CD4-positive, alpha-beta memory T cell (primary cell): ENCODE measurements at regions not wholly inside any gene's neighbourhood (a gene's known extent, or its start where the extent isn't known, plus 50 kb on each side); places are given as distances from the start of the nearest gene placed in this dataset.

Experiments
- CTCF ChIA-PET: fragments of 350-600 bp; sonication (Branson Sonifier 250); formaldehyde crosslinking; loops from one replicate; lab custom pipeline; 2021; ENCODE audit warnings: inconsistent platforms; ENCODE audit not compliant: partially characterized antibody; lab: Charles Lee
- POLR2A ChIA-PET: fragments of 350-600 bp; sonication (Branson Sonifier 250); formaldehyde crosslinking; loops from one replicate; lab custom pipeline; 2021; ENCODE audit not compliant: partially characterized antibody; lab: Charles Lee
- DNase-seq, 5 donors: peaks; one replicate each; pipeline versions ENCODE4 v3.0.0 to v3.0.0-alpha.2; 2020 to 2022; ENCODE audit warnings: mixed read lengths in 1 of 5
- H3K27ac ChIP-seq: one replicate; pipeline ENCODE4 v1.7.0; 2013; ENCODE audit warnings: low read depth, low read length
- H3K27me3 ChIP-seq: 2 replicates; pipeline ENCODE4 v1.7.0; 2013; ENCODE audit warnings: mild to moderate bottlenecking, low read length, moderate library complexity; ENCODE audit not compliant: insufficient read depth
- H3K36me3 ChIP-seq: 2 replicates; pipeline ENCODE4 v1.7.0; 2013; ENCODE audit warnings: mild to moderate bottlenecking, low read length, moderate library complexity; ENCODE audit not compliant: insufficient read depth
- H3K4me1 ChIP-seq: 2 replicates; pipeline ENCODE4 v1.7.0; 2013; ENCODE audit warnings: mild to moderate bottlenecking, low read length, moderate library complexity; ENCODE audit not compliant: insufficient read depth
- H3K4me3 ChIP-seq, 2 donors: one replicate each; pipeline ENCODE4 v1.7.0; 2013; ENCODE audit warnings: low read length in 2 of 2, mild to moderate bottlenecking in 1 of 2
- H3K9me3 ChIP-seq, 2 donors: one replicate each; pipeline ENCODE4 v1.7.0; 2013; ENCODE audit warnings: low read length in 2 of 2, control low read depth in 1 of 2; ENCODE audit not compliant: control insufficient read depth in 1 of 2
- H3K27ac Mint-ChIP-seq, 7 donors: one replicate each; pipeline ENCODE4 v1.8.0; 2020 to 2021; ENCODE audit warnings: mixed read lengths in 7 of 7, mild to moderate bottlenecking in 6 of 7, inconsistent platforms in 3 of 7, moderate library complexity in 3 of 7
- H3K27me3 Mint-ChIP-seq, 2 donors: one replicate each; pipeline ENCODE4 v1.8.0; 2020 to 2021; ENCODE audit warnings: mixed read lengths in 2 of 2
- H3K36me3 Mint-ChIP-seq, 2 donors: one replicate each; pipeline ENCODE4 v1.8.0; 2020 to 2021; ENCODE audit warnings: mixed read lengths in 2 of 2, inconsistent platforms in 1 of 2, mild to moderate bottlenecking in 1 of 2
- H3K4me1 Mint-ChIP-seq, 4 donors: one replicate each; pipeline ENCODE4 v1.8.0; 2020 to 2021; ENCODE audit warnings: mixed read lengths in 4 of 4, mild to moderate bottlenecking in 1 of 4
- H3K4me3 Mint-ChIP-seq, 8 donors: one replicate each; pipeline ENCODE4 v1.8.0; 2020 to 2021; ENCODE audit warnings: mixed read lengths in 8 of 8, mild to moderate bottlenecking in 7 of 8, moderate library complexity in 6 of 8, inconsistent platforms in 3 of 8
- H3K9me3 Mint-ChIP-seq, 8 donors: one replicate each; pipeline ENCODE4 v1.8.0; 2020 to 2021; ENCODE audit warnings: mixed read lengths in 8 of 8, mild to moderate bottlenecking in 5 of 8, inconsistent platforms in 3 of 8, moderate library complexity in 1 of 8
- intact Hi-C: fragments of 100-400 bp; cut with micrococcal nuclease; formaldehyde crosslinking; loops from one replicate; pipeline ENCODE4 v1.15.1; 2023

DNA sequence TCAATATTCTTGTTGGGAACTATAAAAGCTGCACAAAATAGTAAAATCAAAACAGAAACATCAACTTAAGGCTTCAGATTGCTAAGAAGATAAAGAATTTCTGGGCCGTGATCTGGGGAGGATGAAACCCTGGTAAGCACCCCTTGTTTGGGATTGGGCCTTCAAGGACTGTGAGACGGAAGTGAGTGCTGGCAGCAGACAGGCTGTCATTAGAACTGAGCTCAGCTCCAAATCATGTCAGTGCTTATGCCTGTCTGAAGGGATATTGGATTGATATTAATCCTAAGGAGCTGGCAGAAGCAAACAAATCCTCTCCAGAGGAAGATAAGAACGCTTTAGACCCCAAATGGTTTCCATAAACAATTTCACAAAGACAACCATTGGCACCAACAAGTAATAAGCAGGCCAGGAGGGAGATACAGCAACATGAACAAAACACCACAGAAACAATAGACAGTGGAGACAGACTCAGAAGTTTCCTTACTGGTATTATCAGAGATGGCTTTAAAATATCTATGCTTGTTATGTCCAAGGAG lies 72.6 kb upstream of the CTXND1 start:
- Mint-ChIP-seq H3K9me3 (peaks cover 0 to 13% (median 4%) of the 10 kb centered on the region in 8 donors), H3K36me3 (no peaks in the 10 kb centered on the region), H3K4me1 (no peaks in the 10 kb centered on the region), H3K27ac (no peak overlapping the region), H3K27me3 (peaks cover 8 to 9% of the 10 kb centered on the region in 2 donors), H3K4me3 (no peak overlapping the region)
- Histone ChIP-seq H3K27ac (no peak overlapping the region), H3K4me3 (no peak overlapping the region), H3K36me3 (no peaks in the 10 kb centered on the region), H3K9me3 (no peaks in the 10 kb centered on the region), H3K4me1 (no peaks in the 10 kb centered on the region), H3K27me3 (no peaks in the 10 kb centered on the region)
- DNase-seq: no peak
- CTCF ChIA-PET: no interaction called here
- intact Hi-C loops: no loop called here
- POLR2A ChIA-PET: no interaction called here

DNA sequence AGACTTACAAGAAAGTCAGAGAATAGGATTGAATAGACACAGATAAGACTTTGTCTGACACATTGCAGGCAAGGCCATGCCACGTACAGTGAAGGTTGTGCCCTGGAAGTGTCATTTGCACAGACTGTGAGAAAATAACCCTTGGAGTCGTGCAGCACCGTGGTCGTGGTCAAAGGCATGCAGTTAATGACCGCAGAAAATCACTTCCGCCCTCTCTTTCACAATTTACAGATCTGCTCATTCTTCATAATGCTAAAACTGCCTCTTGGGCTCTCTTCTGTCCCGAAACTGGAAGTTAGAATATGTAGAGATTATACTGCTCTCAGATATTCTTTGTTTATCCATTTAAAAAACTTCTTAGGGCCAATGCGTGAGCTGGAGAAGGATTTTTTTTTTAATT lies 73.2 kb upstream of the CTXND1 start:
- intact Hi-C loops: no loop called here
- Histone ChIP-seq H3K27ac (no peak overlapping the region), H3K9me3 (no peaks in the 10 kb centered on the region), H3K36me3 (no peaks in the 10 kb centered on the region), H3K4me1 (no peaks in the 10 kb centered on the region), H3K27me3 (no peaks in the 10 kb centered on the region), H3K4me3 (no peak overlapping the region)
- no peaks in the 10 kb centered on the region for H3K36me3 Mint-ChIP-seq
- no peak overlapping the region for H3K27ac Mint-ChIP-seq
- no peak overlapping the region for H3K4me3 Mint-ChIP-seq
- H3K4me1 Mint-ChIP-seq: no peaks in the 10 kb centered on the region
- peaks cover 0 to 13% (median 4%) of the 10 kb centered on the region in 8 donors for H3K9me3 Mint-ChIP-seq
- ChIA-PET POLR2A (no interaction called here), CTCF (interaction anchor here (1.1 kb wide), 1 partner anchor 13 kb away, joined by 3 read pairs; no protein-coding TSS in a partner anchor)
- DNase-seq: no peak
- H3K27me3 Mint-ChIP-seq: peaks cover 3 to 9% of the 10 kb centered on the region in 2 donors

DNA sequence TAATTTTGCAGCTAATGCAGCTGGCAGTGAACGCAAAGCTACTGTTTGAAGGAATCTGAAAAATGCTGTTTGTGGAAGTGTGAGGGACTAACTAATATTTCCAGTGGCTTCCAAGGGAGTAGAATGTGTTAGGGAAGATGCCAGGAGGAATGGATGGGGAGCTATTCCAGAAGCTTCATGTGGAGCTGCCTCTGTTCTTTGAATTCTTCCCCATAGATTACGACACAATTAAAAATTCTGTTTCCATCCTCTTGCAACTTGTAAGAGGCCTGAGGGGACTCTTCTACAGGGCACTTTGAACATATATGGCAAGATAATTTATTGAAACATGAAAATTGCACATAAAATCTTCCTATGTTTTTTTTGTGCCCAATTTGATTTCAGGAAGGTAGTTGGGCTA lies 74.3 kb upstream of the CTXND1 start:
- H3K4me3 Mint-ChIP-seq: no peak overlapping the region
- Histone ChIP-seq H3K27ac (no peak overlapping the region), H3K9me3 (no peaks in the 10 kb centered on the region), H3K4me1 (no peaks in the 10 kb centered on the region), H3K4me3 (no peak overlapping the region), H3K27me3 (no peaks in the 10 kb centered on the region), H3K36me3 (no peaks in the 10 kb centered on the region)
- no peaks in the 10 kb centered on the region for H3K4me1 Mint-ChIP-seq
- DNase-seq: no peak
- no peaks in the 10 kb centered on the region for H3K36me3 Mint-ChIP-seq
- peaks cover 0 to 9% (median 4%) of the 10 kb centered on the region in 8 donors for H3K9me3 Mint-ChIP-seq
- intact Hi-C loops: no loop called here
- peaks cover 3 to 4% of the 10 kb centered on the region in 2 donors for H3K27me3 Mint-ChIP-seq
- no peak overlapping the region for H3K27ac Mint-ChIP-seq
- ChIA-PET CTCF (interaction anchor here (1.1 kb wide), 1 partner anchor 12 kb away, joined by 3 read pairs; no protein-coding TSS in a partner anchor), POLR2A (no interaction called here)

DNA sequence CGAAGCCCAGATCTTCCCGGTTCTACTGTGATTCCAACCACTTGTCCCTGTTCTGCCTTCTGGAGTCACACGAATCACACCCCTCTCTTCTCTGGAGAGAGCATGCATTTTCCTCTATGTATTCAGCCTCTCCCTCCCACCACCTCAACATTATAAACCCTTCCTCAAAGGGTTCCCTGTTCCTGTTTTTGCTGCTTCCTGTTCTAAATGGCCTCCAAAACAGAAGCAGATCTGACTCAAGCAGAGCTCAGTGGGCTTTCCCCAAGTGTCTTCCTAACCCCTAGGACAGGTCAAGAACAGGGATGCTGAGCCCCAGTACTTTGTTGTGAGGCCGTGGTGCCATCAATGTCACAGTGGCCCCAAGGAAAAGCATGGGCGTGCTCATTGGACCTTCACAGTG lies 75.7 kb upstream of the ARNT2 start:
- H3K27ac ChIP-seq: no peak overlapping the region
- Mint-ChIP-seq H3K27ac (no peak overlapping the region), H3K36me3 (no peaks in the 10 kb centered on the region), H3K4me3 (no peak overlapping the region), H3K4me1 (no peaks in the 10 kb centered on the region), H3K9me3 (peaks cover 0 to 9% (median 4%) of the 10 kb centered on the region in 8 donors), H3K27me3 (peaks cover 3% of the 10 kb centered on the region in 2 donors)
- intact Hi-C loops: no loop called here
- no peaks in the 10 kb centered on the region for H3K36me3 ChIP-seq
- H3K4me3 ChIP-seq: no peak overlapping the region
- H3K27me3 ChIP-seq: no peaks in the 10 kb centered on the region
- ChIA-PET POLR2A (no interaction called here), CTCF (no interaction called here)
- no peaks in the 10 kb centered on the region for H3K4me1 ChIP-seq
- H3K9me3 ChIP-seq: no peaks in the 10 kb centered on the region
- no peak for DNase-seq

DNA sequence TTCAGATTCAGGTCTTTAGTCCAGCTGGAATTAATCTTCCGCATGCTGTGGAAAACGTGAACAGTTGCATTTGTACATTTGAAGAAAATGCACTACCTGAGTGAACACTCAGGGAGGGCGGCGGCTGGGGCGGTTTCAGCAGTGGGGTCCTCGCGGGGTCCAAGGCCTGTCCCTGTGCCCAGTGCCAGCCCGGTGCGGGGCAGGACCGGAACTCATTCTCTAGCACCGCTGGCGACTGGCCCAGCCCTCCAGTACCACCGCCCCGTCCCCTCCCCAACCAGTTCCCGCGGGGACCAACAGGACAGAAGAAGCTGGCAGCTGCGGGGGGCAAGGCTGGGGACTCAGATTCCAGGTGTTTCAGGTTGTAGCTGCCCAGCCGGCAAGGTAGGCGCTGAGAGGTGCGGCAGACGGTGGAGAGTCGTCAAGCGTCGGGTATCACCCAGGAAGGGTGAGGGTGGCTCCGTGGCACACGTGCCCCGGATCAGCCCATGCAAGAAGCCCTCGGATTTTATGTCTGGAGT lies 72.2 kb upstream of the ARNT2 start:
- no peak overlapping the region for H3K27ac ChIP-seq
- Mint-ChIP-seq H3K27me3 (peaks cover 3 to 8% of the 10 kb centered on the region in 2 donors), H3K4me1 (peaks cover 0 to 1% (median 0%) of the 10 kb centered on the region in 4 donors), H3K27ac (no peak overlapping the region), H3K36me3 (no peaks in the 10 kb centered on the region), H3K4me3 (no peak overlapping the region), H3K9me3 (peaks cover 0 to 8% (median under 1%) of the 10 kb centered on the region in 8 donors)
- POLR2A ChIA-PET: no interaction called here
- no peaks in the 10 kb centered on the region for H3K4me1 ChIP-seq
- H3K36me3 ChIP-seq: no peaks in the 10 kb centered on the region
- no peaks in the 10 kb centered on the region for H3K9me3 ChIP-seq
- H3K27me3 ChIP-seq: no peaks in the 10 kb centered on the region
- H3K4me3 ChIP-seq: no peak overlapping the region
- CTCF ChIA-PET: no interaction called here
- intact Hi-C loops: no loop called here
- no peak for DNase-seq

DNA sequence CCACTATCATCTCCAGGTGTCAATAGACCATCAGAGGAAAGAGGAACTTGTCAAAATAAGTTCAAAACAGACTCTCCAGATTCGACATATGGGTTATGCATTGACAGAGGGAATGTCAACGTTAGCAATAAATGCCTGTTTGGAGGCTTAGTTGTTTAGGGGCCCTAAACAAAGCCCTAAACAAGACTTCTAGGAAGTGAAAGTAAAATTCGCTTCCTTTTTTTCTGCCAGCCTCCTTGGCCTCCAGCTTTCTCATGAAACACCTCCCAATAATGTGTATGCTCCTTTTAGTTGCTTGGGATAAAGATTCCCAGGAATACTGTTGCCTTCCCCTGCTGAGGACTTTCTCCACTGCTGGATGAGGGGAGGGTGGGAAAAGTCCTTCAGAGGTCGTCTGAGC lies 70.9 kb upstream of the ARNT2 start:
- Mint-ChIP-seq H3K36me3 (no peaks in the 10 kb centered on the region), H3K27me3 (peaks cover 5 to 10% of the 10 kb centered on the region in 2 donors), H3K27ac (no peak overlapping the region), H3K9me3 (peaks cover 0 to 3% (median 0%) of the 10 kb centered on the region in 8 donors), H3K4me3 (peak overlapping the region in 1 of 8 donors; percentile 54), H3K4me1 (peaks cover 0 to 1% (median 0%) of the 10 kb centered on the region in 4 donors)
- ChIA-PET CTCF (no interaction called here), POLR2A (no interaction called here)
- Histone ChIP-seq H3K4me3 (no peak overlapping the region), H3K27ac (no peak overlapping the region), H3K36me3 (no peaks in the 10 kb centered on the region), H3K4me1 (no peaks in the 10 kb centered on the region), H3K27me3 (no peaks in the 10 kb centered on the region), H3K9me3 (no peaks in the 10 kb centered on the region)
- intact Hi-C loops: no loop called here
- no peak for DNase-seq

DNA sequence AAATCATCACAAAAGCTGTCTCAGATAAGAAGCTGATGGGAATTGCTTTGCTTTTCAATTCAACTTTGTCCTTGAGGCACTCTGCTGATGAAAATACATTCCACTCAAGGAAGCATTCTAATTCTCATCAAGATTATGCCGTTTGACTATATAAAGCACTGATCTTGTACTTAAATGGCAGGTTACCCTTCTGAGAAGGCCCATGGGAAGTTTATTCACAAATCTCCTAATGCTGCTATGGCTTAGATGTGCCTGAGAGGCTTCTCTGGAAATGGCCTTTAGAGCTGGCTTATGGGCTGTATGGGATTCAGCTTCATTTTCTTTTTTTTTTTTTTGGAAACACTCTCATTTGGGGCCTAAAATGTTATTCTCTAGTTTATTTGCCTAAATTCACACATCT lies 69.7 kb upstream of the ARNT2 start:
- Mint-ChIP-seq H3K9me3 (no peaks in the 10 kb centered on the region), H3K4me1 (peaks cover 0 to 1% (median 0%) of the 10 kb centered on the region in 4 donors), H3K36me3 (no peaks in the 10 kb centered on the region), H3K4me3 (no peak overlapping the region), H3K27ac (no peak overlapping the region), H3K27me3 (peaks cover 5 to 8% of the 10 kb centered on the region in 2 donors)
- Histone ChIP-seq H3K27me3 (no peaks in the 10 kb centered on the region), H3K27ac (no peak overlapping the region), H3K4me1 (no peaks in the 10 kb centered on the region), H3K9me3 (no peaks in the 10 kb centered on the region), H3K4me3 (no peak overlapping the region), H3K36me3 (no peaks in the 10 kb centered on the region)
- intact Hi-C loops: no loop called here
- DNase-seq: no peak
- POLR2A ChIA-PET: no interaction called here
- CTCF ChIA-PET: interaction anchor here (0.7 kb wide), 1 partner anchor 36 kb away, joined by 3 read pairs; no protein-coding TSS in a partner anchor
